ENCODE measurements at regions not wholly inside any gene's neighbourhood (a gene's known extent, or its start where the extent isn't known, plus 50 kb on each side); places are given as distances from the start of the nearest gene placed in this dataset.

DNA sequence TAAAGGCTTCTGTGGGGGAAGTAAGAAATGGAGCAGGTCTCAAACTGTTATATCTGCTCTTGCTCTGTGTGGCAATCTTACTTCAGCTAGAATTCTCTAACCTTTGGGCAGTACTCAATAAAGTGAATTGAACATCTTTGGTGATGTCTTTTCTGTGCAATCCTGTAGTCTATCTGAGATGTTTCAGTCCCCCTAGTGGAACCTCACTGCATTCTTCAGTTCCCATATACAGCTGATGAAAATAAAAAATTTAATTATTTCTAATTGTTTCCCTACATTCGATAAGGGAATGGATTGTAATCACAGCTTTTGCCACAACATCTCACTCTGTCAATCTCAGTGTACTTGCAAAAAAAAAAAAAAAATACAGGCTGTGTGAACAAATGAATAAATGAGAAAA lies 522.6 kb downstream of the DNAJB9 start:
- TF ChIP-seq, protein P1, sequence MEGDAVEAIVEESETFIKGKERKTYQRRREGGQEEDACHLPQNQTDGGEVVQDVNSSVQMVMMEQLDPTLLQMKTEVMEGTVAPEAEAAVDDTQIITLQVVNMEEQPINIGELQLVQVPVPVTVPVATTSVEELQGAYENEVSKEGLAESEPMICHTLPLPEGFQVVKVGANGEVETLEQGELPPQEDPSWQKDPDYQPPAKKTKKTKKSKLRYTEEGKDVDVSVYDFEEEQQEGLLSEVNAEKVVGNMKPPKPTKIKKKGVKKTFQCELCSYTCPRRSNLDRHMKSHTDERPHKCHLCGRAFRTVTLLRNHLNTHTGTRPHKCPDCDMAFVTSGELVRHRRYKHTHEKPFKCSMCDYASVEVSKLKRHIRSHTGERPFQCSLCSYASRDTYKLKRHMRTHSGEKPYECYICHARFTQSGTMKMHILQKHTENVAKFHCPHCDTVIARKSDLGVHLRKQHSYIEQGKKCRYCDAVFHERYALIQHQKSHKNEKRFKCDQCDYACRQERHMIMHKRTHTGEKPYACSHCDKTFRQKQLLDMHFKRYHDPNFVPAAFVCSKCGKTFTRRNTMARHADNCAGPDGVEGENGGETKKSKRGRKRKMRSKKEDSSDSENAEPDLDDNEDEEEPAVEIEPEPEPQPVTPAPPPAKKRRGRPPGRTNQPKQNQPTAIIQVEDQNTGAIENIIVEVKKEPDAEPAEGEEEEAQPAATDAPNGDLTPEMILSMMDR (conservative IDR thresholded peaks at IDR 0.05; ENCODE audit: low read depth, low read length) = no peak
- DNase-seq (ENCODE audit: low read depth) = peak; percentile 4

DNA sequence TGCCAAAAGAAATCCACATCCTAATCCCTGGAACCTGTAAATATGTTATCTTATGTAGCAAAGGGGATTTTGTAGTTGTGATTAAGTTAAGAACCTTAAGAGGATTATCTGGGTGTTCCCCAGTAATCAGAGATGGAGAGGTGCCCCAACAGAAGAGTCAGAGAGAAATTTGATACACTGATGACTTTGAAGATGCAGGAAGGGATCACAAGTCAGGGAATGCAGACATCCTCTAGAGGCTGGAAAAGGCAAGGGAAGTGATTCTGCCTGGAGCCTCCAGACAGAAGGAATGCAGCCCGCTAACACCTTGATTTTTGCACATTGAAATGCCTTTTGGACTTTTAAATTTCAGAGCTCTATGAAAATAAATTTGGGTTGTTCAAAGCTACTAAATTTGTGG lies 531.7 kb downstream of the DNAJB9 start:
- TF ChIP-seq, protein P1 (conservative IDR thresholded peaks at IDR 0.05; ENCODE audit: low read depth, low read length) = no peak
- H3K4me3 ChIP-seq (ENCODE audit: low read depth, low read length) = no peak overlapping the region

More for the DNA sequence above, 522.6 kb downstream of the DNAJB9 start:
- no peak overlapping the region for H3K4me3 ChIP-seq (ENCODE audit: low read depth, low read length)

DNA sequence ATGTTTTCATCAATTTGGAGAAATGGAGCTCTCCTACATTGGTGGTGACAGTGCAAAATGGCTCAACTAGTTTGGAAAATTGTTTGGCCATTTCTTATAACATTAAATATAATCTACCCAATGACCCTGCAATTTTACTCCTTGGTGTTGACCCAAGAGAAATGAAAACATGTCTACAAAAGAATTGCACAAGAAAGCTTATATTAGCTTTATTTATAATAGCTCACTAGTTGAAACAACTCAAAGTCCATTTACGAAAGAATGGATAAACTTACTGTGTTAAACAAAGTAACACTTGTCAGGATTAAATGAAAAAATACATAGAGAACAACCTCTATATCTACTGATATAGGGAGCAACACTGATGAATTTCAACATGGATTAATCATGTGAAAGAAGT lies 539.9 kb downstream of the DNAJB9 start:
- TF ChIP-seq, protein P1 (conservative IDR thresholded peaks at IDR 0.05; ENCODE audit: low read depth, low read length) = no peak
- no peak for DNase-seq (ENCODE audit: low read depth)
- H3K4me3 ChIP-seq (ENCODE audit: low read depth, low read length) = no peak overlapping the region

More for the DNA sequence above, 531.7 kb downstream of the DNAJB9 start:
- DNase-seq (ENCODE audit: low read depth) = no peak

DNA sequence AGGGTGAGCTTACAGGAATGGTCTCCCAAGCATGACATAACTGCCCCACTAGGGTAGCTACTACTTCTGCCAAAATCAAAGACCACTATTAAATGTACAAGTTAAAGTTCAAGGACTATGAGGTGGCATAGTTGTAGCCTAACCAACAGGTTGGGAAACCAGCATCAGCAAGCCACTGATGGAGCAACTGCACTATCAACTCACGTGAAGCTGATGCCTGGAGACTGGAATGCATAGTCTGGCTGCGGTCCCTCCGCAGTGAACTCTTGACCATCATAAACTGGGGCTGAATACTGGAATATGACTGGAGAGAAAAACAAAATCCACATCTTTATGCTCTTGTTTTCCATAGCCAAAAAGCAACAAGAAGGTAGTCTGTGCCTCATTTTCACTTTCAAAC lies 541.4 kb downstream of the DNAJB9 start:
- TF ChIP-seq, protein P1 (conservative IDR thresholded peaks at IDR 0.05; ENCODE audit: low read depth, low read length) = no peak
- no peak overlapping the region for H3K4me3 ChIP-seq (ENCODE audit: low read depth, low read length)
- no peak for DNase-seq (ENCODE audit: low read depth)

DNA sequence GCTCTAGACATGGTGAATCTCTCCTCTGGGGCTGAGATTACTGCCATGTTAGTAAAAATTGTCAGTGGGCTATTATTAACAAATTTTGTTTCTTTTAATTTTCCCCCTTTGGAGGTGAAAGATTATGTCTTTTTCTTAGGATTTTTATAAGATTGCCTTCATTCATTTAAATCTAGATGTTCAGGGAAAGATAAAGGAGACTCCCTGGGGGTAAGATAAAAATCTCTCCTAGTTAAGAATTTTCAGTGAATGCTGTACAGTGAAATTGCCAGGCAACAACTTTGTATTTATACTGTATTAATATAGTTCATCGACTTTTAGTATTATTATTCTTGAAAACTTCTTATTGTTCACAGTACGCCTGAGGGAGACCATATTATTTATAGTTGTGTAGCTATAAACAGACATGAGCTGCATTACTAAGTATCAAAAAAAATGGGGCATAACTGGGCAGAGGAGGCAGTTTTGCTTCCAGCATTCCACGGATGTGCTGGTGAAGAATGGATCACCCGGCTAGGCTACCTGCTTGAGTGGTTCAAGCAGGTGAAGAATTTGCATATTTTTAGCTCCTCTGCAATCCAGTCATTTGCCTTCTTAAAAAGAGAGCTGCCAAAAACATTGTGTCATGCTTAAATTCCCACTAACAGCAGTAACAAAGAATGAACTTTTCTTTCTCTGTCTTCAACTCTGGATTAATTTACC lies 552.1 kb downstream of the DNAJB9 start:
- TF ChIP-seq, protein P1 (conservative IDR thresholded peaks at IDR 0.05; ENCODE audit: low read depth, low read length) = no peak
- no peak overlapping the region for H3K4me3 ChIP-seq (ENCODE audit: low read depth, low read length)
- DNase-seq (ENCODE audit: low read depth) = no peak

DNA sequence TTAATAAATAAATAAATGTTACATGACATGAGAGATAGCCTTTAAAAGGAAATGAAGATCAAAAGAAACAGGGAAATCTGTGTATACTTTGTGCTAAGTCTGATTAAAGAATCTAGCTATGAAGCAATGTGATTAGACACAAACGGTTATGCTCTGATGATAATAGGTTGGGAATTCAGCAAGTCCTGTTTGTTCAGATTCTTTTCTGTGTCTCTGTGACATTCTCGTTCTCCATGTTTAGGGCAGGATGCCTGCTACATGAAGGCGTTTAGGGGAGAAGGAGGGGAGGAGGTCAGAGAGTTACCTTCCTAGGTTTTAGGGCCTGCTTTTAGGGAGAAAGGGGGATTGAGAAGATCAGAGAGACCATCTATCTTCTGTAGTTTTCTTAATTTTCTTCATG lies 555.3 kb downstream of the DNAJB9 start:
- DNase-seq (ENCODE audit: low read depth) = no peak
- TF ChIP-seq, protein P1 (conservative IDR thresholded peaks at IDR 0.05; ENCODE audit: low read depth, low read length) = no peak
- no peak overlapping the region for H3K4me3 ChIP-seq (ENCODE audit: low read depth, low read length)

DNA sequence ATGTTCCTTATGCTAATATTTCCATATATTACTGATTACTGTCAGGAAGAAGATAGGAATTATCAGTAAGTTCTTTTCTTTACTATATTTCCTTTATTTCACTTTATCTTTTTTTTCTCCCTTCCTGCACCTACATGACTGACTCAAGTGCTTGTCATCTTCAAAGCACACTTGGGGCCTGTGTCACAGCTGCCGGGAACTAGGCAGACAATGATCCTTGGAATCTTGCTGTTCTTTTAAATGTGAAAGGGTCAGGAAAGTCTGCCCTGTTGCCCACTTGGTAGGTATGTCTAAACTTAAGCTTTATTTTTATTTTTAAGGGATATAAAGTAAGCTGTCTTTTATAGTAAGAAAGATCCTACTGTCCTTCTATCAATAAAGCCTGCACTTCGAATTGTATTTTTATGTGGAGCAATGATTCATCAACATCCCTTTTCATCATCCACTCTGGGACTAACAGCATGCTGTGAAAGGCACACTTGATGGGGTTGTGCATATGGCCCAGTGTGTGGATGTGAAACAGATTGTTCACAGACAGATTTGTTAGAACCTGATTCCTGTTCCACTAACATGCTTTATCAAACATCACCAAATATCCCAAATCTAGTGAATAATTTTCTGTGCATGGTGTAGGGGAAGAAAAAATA lies 556.9 kb downstream of the DNAJB9 start:
- no peak overlapping the region for H3K4me3 ChIP-seq (ENCODE audit: low read depth, low read length)
- TF ChIP-seq, protein P1 (conservative IDR thresholded peaks at IDR 0.05; ENCODE audit: low read depth, low read length) = no peak
- no peak for DNase-seq (ENCODE audit: low read depth)
